GM19463 (cell line): ENCODE measurements at regions not wholly inside any gene's neighbourhood (a gene's known extent, or its start where the extent isn't known, plus 50 kb on each side); places are given as distances from the start of the nearest gene placed in this dataset.

Experiments used
- ATAC-seq: cut with Tn5 transposase; IDR thresholded peaks from one replicate; pipeline ENCODE4 v1.9.1; 2021; ENCODE audit warnings: mild to moderate bottlenecking, moderate library complexity; ENCODE audit not compliant: unreplicated experiment

- no peak for ATAC-seq
Observed at GRCh38 chr12:58819345-58819744, 101.0 kb downstream of the LRIG3 start.

DNA sequence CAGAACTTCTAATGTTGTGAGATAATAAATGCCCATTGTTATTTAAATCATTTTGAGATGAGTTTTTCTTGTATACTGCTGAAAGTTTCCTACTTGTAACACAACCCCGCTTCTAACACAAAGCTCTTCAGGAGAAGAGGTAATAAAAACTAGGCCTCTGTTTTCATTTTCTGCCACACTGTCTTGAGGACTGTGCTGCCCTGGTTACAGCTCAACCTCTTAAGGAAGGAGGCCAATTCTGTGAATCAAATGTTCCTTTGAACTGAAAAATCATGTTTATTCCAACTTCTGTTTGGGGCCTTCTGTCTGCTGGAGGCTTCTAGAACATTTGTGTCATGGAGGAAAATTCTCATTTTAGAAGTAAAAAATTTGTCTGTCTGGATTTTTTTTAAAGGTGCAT lies 100.3 kb downstream of the LRIG3 start:
- ATAC-seq: no peak
